Left lung (tissue), 4 donors: ENCODE measurements at regions not wholly inside any gene's neighbourhood (a gene's known extent, or its start where the extent isn't known, plus 50 kb on each side); places are given as distances from the start of the nearest gene placed in this dataset.

Experiments used
- ATAC-seq: fragments of 200-7000 bp; cut with Tn5 transposase; one replicate; pipeline ENCODE4 v1.9.1; 2020; ENCODE audit warnings: moderate library complexity
- DNase-seq, 4 donors: peaks; one replicate each; pipeline ENCODE4 v3.0.0-alpha.2; 2013 to 2020
- H3K27ac ChIP-seq, 2 donors: fragments of 200-600 bp; sonication (generic) in 1 of 2; one replicate each; pipeline versions ENCODE4 v1.5.0 to v1.8.0; 2020 to 2021
- H3K27me3 ChIP-seq, 2 donors: fragments of 200-600 bp; sonication (generic) in 1 of 2; one replicate each; pipeline versions ENCODE4 v1.5.0 to v1.8.0; 2020 to 2021
- H3K36me3 ChIP-seq, 2 donors: fragments of 200-600 bp; sonication (generic) in 1 of 2; one replicate each; pipeline versions ENCODE4 v1.5.0 to v1.8.0; 2020 to 2021
- H3K4me1 ChIP-seq, 2 donors: fragments of 200-600 bp; one replicate each; pipeline ENCODE4 v1.8.0; 2021
- H3K4me3 ChIP-seq, 2 donors: fragments of 200-600 bp; sonication (generic) in 1 of 2; one replicate each; pipeline versions ENCODE4 v1.5.0 to v1.8.0; 2020 to 2021; ENCODE audit warnings: mild to moderate bottlenecking in 1 of 2
- H3K9me3 ChIP-seq, 2 donors: fragments of 200-600 bp; sonication (generic) in 1 of 2; one replicate each; pipeline versions ENCODE4 v1.5.0 to v1.8.0; 2020 to 2021
- CTCF ChIP-seq, 2 donors: fragments of 200-600 bp; sonication (generic) in 1 of 2; IDR thresholded peaks; one replicate each; pipeline versions ENCODE4 v1.5.0 to v1.8.0; 2021; ENCODE audit warnings: antibody characterized with exemption in 2 of 2
- intact Hi-C, 2 donors: fragments of 100-400 bp; cut with DNase I; formaldehyde crosslinking; loops; one replicate each; pipeline versions ENCODE4 v1.11.2 to v1.14.2; 2022
- donor health status: DM: no; HTN: yes; CAD: no.
- donor health status: DM: no; HTN: no; CAD: no.

DNA sequence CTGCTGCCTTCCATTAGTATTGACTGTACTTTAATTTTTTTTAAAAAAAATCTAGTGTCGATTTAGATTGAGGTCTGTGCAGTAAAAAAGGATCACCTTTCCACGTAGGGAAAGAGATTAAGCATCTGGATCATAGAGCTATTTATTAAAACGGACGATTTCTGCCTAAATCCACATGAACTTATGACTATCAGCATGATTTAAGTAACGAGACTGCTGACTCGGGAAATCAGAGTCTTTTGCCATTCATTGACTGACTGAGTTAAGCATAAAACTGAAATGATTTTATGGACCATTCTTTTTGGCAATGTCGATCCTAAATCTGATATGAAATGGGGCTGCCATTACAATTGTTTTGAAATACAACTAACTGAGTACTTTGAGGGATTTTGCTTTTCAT lies 261.7 kb downstream of the SAMD5 start:
- TF ChIP-seq CTCF (IDR thresholded peaks at IDR 0.05) = no peak
- ATAC-seq = no peak
- no peaks in the 10 kb centered on the region for H3K4me1 ChIP-seq
- no peaks in the 10 kb centered on the region for H3K9me3 ChIP-seq
- H3K4me3 ChIP-seq = no peak overlapping the region
- H3K27ac ChIP-seq = no peak overlapping the region
- H3K36me3 ChIP-seq = no peaks in the 10 kb centered on the region
- no peaks in the 10 kb centered on the region for H3K27me3 ChIP-seq
- intact Hi-C loops = no loop called here
- DNase-seq = no peak

DNA sequence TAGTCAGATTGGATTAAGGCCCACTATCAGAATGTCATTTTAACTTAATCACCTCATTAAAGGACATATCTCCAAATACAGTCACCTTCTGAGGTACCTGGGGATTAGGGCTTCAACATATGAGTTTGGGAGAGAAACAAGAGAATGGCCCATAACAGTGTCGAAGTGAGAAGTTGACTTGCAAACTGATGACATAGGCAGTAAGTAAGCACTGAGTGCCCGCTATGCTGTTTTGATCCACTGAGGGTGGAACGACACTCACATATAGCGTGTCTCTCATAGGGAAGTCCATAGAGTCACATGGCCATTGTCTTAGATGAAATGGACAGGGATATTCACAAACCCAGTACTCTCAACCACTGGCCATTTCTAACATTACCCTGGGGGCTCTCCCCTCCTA lies 264.2 kb downstream of the SAMD5 start:
- DNase-seq (no peak), ATAC-seq (no peak)
- intact Hi-C loops = no loop called here

GRCh38 chr6:147774856-147775255 lies 266.4 kb downstream of the SAMD5 start:
- intact Hi-C loops = no loop called here
- H3K27me3 ChIP-seq = no peaks in the 10 kb centered on the region

More for the DNA sequence above, 264.2 kb downstream of the SAMD5 start:
- H3K9me3 ChIP-seq = no peaks in the 10 kb centered on the region
- no peak overlapping the region for H3K27ac ChIP-seq
- H3K4me3 ChIP-seq = no peak overlapping the region
- H3K4me1 ChIP-seq = no peaks in the 10 kb centered on the region
- H3K27me3 ChIP-seq = no peaks in the 10 kb centered on the region
- no peaks in the 10 kb centered on the region for H3K36me3 ChIP-seq
- TF ChIP-seq CTCF (IDR thresholded peaks at IDR 0.05) = no peak

DNA sequence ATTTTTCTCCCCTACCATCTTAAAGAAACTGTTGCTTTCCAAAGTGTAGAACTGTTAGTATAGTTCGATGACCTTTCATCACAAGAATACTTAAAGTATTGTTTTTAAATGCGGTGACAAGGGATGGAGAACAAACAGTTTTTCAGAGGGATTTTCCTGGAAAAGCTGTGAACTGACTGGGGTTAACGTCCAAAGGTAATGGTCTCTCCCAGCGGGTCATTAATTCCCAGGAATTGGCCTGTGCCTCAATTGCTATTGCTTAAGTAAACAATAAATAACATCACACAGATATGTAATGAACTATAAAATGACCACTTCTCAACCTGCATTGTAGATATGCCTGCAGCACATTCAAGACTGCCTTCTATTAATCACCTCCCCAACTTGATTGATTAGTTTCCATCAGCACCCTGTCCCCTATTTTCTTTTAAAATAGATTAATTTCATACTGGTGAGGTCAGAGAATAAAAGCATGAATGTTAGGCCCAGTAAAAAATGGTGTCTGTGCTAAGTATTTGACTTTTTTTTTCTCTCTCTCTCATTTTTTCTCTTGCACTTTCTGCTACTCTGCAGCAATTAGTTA lies 268.2 kb downstream of the SAMD5 start:
- TF ChIP-seq CTCF (IDR thresholded peaks at IDR 0.05) = no peak
- no peak for ATAC-seq
- Histone ChIP-seq H3K36me3 (no peaks in the 10 kb centered on the region), H3K27ac (no peak overlapping the region), H3K4me1 (no peaks in the 10 kb centered on the region), H3K9me3 (no peaks in the 10 kb centered on the region), H3K27me3 (no peaks in the 10 kb centered on the region), H3K4me3 (no peak overlapping the region)
- DNase-seq = no peak
- intact Hi-C loops = no loop called here

More at GRCh38 chr6:147774856-147775255, 266.4 kb downstream of the SAMD5 start:
- Histone ChIP-seq H3K4me3 (no peak overlapping the region), H3K27ac (no peak overlapping the region), H3K36me3 (no peaks in the 10 kb centered on the region), H3K9me3 (no peaks in the 10 kb centered on the region), H3K4me1 (no peaks in the 10 kb centered on the region)
- no peak for TF ChIP-seq CTCF (IDR thresholded peaks at IDR 0.05)
- ATAC-seq = no peak
- DNase-seq = no peak

GRCh38 chr6:147779624-147780023 lies 271.1 kb downstream of the SAMD5 start:
- no peak for TF ChIP-seq CTCF (IDR thresholded peaks at IDR 0.05)
- no peaks in the 10 kb centered on the region for H3K36me3 ChIP-seq
- intact Hi-C loops = no loop called here
- H3K27ac ChIP-seq = no peak overlapping the region
- DNase-seq = no peak
- no peaks in the 10 kb centered on the region for H3K9me3 ChIP-seq
- ATAC-seq = no peak
- H3K4me1 ChIP-seq = no peaks in the 10 kb centered on the region
- H3K4me3 ChIP-seq = no peak overlapping the region
- H3K27me3 ChIP-seq = no peaks in the 10 kb centered on the region
